HepG2 (cell line): ENCODE measurements at regions not wholly inside any gene's neighbourhood (a gene's known extent, or its start where the extent isn't known, plus 50 kb on each side); places are given as distances from the start of the nearest gene placed in this dataset.

ENCODE experiments used
- CHCHD3 ChIP-seq: sonication (generic); formaldehyde crosslinking; IDR thresholded peaks from 2 replicates; pipeline ENCODE4 v1.8.0; 2022; ENCODE audit warnings: mild to moderate bottlenecking, missing genetic modification reagents, moderate library complexity
- HNRNPLL ChIP-seq: fragments of 200-400 bp; formaldehyde crosslinking; IDR thresholded peaks from 2 replicates; pipeline ENCODE4 v1.6.1; 2017; ENCODE audit warnings: mild to moderate bottlenecking, low read depth, low read length; ENCODE audit not compliant: poor library complexity, severe bottlenecking
- MIXL1 ChIP-seq: IDR thresholded peaks from 2 replicates; pipeline ENCODE4 v1.6.1; 2016
- PAWR ChIP-seq: sonication (generic); formaldehyde crosslinking; IDR thresholded peaks from 2 replicates; pipeline ENCODE4 v1.4.0; 2020; ENCODE audit warnings: missing genetic modification reagents, mild to moderate bottlenecking, borderline replicate concordance
- ZBTB37 ChIP-seq: sonication (generic); formaldehyde crosslinking; IDR thresholded peaks from 2 replicates; pipeline ENCODE4 v1.4.0; 2020; ENCODE audit warnings: mild to moderate bottlenecking, missing genetic modification reagents
- ZBTB4 ChIP-seq: sonication (generic); formaldehyde crosslinking; IDR thresholded peaks from 2 replicates; pipeline ENCODE4 v1.4.0; 2020; ENCODE audit warnings: missing genetic modification reagents, mild to moderate bottlenecking, borderline replicate concordance
- ZNF687 ChIP-seq: sonication (generic); formaldehyde crosslinking; IDR thresholded peaks from 2 replicates; pipeline ENCODE4 v1.5.1; 2020; ENCODE audit warnings: mild to moderate bottlenecking, missing genetic modification reagents, moderate library complexity
- ZNF749 ChIP-seq: sonication (generic); formaldehyde crosslinking; IDR thresholded peaks from 2 replicates; pipeline ENCODE4 v1.8.0; 2022; ENCODE audit warnings: mild to moderate bottlenecking, missing genetic modification reagents, moderate library complexity, borderline replicate concordance
- ZSCAN12 ChIP-seq: sonication (generic); formaldehyde crosslinking; IDR thresholded peaks from 2 replicates; pipeline ENCODE4 v1.9.0; 2021; ENCODE audit warnings: mild to moderate bottlenecking, missing genetic modification reagents

- TF ChIP-seq CHCHD3 (CRISPR knock-in tag) (no peak), PAWR (CRISPR knock-in tag) (no peak), HNRNPLL (no peak), MIXL1 (CRISPR knock-in tag) (no peak), ZNF749 (CRISPR knock-in tag) (no peak), ZBTB37 (CRISPR knock-in tag) (no peak), ZNF687 (CRISPR knock-in tag) (no peak), ZBTB4 (no peak), ZSCAN12 (CRISPR knock-in tag) (no peak)
These were observed 203.8 kb upstream of the MYL2 start (continued) for GRCh38 chr12:111124183-111124582.
